22Rv1 (cell line): ENCODE measurements at regions not wholly inside any gene's neighbourhood (a gene's known extent, or its start where the extent isn't known, plus 50 kb on each side); places are given as distances from the start of the nearest gene placed in this dataset.
"Not testable (repeated sequence)": the region's sequence is repeated elsewhere in the genome, so short reads cannot be mapped to it uniquely, and the experiment has no call there.

Experiments
- CTCF ChIP-seq: fragments of 450-650 bp; IDR thresholded peaks from 2 replicates; pipeline ENCODE4 v1.5.1; 2017; ENCODE audit warnings: mild to moderate bottlenecking
- ZFX ChIP-seq: fragments of 450-650 bp; IDR thresholded peaks from 2 replicates; pipeline ENCODE4 v1.6.1; 2017; ENCODE audit warnings: antibody characterized with exemption, borderline replicate concordance

DNA sequence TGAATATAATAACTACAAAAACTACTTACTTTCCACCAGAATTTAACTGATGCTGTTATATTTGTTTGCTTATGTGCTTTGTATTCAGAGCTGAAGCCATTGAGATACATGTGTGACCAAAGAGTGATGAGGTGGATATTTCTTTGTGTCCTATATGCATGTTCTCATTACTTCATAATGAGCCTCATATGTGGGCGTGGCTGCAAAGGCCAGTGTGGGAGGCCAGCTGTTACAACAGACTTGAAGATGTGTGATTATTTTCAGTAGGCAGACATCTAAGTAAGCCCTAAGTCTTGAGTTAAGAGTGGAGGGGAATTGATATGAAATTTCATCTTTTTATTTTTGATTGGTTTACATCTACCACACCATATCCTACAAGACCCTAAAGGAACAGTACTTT, 163.3 kb upstream of the PRSS12 start:
- TF ChIP-seq CTCF, ZFX: not testable (repeated sequence)
